ENCODE measurements at regions not wholly inside any gene's neighbourhood (a gene's known extent, or its start where the extent isn't known, plus 50 kb on each side); places are given as distances from the start of the nearest gene placed in this dataset.

DNA sequence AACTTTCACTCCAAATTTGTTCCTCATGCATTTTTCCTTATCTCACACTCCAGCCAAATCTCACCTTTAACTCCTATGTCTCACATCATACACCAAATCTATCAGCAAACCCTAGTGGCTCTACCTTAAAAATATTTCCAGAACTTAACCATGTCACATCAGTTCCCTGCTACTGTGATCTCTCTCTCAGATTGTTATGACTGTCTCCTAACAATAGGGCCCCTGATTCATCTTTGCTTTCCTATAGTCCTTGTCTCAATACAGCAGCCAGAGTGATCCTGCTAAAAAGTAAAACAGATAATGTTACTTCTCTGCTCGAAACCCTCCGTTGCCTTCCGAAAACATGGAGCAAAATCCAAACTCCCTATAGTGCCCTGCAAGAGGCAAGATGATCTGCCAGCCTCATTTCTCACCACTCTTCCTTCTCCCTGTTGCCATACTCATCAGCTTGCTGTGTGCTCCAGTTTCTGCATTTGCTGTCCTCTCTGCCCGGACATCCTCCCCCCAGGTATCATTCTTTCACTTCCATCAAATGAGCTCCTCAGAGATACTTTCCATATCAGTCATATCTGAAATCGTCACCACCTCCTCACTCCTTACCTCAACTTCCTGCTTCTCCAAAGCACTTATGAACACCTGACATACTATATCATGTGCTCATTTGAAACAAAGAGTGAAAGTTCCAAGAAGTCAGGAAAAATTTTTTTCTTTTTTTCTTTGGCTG lies 293.4 kb upstream of the NR3C2 start:
- TF ChIP-seq, protein P1, sequence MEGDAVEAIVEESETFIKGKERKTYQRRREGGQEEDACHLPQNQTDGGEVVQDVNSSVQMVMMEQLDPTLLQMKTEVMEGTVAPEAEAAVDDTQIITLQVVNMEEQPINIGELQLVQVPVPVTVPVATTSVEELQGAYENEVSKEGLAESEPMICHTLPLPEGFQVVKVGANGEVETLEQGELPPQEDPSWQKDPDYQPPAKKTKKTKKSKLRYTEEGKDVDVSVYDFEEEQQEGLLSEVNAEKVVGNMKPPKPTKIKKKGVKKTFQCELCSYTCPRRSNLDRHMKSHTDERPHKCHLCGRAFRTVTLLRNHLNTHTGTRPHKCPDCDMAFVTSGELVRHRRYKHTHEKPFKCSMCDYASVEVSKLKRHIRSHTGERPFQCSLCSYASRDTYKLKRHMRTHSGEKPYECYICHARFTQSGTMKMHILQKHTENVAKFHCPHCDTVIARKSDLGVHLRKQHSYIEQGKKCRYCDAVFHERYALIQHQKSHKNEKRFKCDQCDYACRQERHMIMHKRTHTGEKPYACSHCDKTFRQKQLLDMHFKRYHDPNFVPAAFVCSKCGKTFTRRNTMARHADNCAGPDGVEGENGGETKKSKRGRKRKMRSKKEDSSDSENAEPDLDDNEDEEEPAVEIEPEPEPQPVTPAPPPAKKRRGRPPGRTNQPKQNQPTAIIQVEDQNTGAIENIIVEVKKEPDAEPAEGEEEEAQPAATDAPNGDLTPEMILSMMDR (IDR thresholded peaks at IDR 0.05): no peak

DNA sequence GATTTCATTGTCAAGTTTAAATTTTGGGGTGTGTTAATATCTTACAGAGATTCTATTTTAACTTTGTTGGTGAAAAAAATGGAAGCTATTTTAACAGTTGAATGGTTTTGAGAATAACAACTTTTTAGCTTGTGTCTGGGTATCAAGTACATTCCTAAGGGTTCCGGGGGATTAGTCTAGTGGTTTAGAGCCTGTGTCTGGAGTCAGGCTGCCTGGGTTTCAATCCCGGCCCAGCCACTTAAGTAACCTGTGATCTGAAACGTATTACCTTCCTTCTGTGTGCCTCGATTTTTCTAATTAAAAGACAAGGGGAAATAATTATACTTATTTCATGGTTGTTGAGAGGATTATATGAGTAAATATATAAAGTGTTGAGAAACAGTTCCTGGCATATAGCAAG lies 288.6 kb upstream of the NR3C2 start:
- TF ChIP-seq, protein P1 (IDR thresholded peaks at IDR 0.05): no peak

DNA sequence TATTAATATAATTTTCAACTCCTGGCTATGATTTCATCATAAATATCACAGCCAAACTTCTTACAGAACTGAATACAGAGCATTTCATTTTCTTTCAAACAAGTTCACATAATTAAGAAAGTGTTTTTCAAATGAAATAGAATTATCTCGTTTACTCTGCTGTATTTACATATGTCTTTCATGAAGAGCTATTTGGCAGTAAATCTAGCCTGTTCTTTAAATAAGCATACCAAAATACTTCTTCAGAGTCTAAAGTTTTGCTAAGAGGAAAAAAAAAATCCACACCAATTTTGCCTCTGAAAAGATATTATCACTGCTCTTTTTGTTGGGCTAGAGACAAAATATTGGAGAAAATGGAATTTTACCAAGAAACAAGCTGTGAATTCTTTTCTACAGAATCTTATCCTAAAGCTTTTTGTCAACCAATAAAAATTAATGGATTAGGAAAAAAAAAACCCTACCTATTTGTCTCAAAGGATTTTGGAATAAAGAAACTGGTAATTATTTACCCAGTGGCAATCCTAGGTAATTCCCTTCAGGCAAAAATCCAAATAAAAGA lies 287.9 kb upstream of the NR3C2 start:
- TF ChIP-seq, protein P1 (IDR thresholded peaks at IDR 0.05): no peak

DNA sequence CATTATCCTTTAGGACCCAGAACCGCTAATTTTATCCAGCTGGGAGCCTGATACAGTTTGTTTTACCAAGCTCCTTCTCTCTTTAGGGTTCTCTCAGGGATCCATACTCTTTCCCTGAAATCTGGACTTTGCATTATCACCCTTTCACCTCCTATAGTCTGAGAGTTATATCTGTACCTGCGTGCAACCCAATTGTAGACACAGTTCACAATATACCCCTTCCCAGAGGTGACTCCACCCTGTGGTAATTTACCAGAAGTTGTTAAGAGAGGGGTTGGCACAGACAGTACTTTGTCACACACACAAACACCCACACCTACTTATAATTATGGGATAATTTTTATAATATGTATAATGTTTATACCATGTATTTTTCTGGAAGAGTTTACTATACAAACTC lies 275.8 kb upstream of the NR3C2 start:
- TF ChIP-seq, protein P1 (IDR thresholded peaks at IDR 0.05): no peak

DNA sequence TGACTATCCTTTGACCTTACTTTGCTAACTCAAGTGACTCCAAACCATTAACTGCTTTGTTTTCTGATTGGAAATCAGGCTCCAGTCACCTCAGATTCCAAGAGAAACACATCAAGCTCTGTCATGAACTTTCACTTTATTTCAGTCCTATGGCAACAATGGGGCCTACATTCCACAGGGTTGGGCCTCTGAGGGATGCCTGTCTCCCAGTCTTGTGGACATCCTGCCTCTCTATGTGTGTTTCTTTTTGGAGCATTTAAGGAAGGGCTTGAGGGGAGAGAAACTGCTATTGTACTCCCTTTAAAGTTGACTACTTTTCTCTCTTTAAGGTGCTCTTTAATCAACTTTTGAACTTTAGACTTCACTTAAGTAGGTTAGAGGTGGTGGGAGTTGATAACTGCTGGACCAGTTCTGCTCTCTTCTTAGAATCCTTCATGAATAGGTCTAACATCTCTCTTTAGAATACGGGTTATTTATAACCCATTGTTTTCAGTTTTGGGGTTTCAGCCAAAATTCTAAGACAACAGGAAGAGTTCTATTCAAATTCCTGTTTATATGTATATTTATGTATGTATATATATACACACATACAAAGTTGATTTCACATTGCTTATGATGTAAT lies 274.3 kb upstream of the NR3C2 start:
- TF ChIP-seq, protein P1 (IDR thresholded peaks at IDR 0.05): no peak

DNA sequence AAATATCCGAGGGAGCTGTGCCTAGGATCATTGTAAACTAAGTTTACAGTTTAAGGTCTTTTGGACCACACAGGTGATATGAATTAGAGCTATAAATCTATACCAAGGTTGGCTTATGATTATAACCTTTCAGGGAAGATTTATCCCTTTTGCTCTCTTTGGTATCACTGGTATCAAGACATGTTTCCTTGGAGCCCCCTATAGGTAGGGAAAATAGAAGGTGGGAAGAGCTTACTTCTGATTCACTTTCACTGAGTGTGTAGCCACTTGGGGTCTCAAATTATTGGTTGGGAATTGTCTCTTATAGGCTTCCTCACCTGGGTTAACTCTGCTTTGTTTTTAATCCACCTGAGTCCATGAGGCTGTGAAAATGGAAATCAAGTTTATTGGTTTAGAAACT lies 262.1 kb upstream of the NR3C2 start:
- TF ChIP-seq, protein P1 (IDR thresholded peaks at IDR 0.05): no peak

DNA sequence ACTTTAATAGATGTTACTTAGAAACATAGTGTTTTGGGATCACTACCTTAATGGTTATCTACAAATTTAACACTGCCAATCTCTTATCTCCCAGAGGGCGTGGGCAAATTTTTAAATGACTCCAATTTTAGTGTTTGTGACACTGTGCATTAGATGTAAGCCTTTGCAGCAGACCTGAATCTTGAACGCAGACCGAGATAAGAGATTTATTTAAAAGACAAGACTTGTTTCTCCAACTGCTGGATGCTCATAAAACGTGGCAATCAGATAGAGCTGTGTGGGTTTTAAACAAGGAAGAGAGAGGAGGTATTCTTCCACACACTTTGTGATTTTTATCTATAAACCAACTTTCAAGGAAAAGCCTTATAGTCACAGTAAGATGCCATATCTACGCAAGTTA lies 252.5 kb upstream of the NR3C2 start:
- TF ChIP-seq, protein P1 (IDR thresholded peaks at IDR 0.05): no peak

Measured in LNCAP (cell line).